Ascending aorta (tissue), 2 donors: ENCODE measurements at regions not wholly inside any gene's neighbourhood (a gene's known extent, or its start where the extent isn't known, plus 50 kb on each side); places are given as distances from the start of the nearest gene placed in this dataset.
A peak's percentile ranks its signal among the peaks of the same experiment; 100 is the strongest.

ENCODE experiments used
- DNase-seq, 2 donors: peaks; one replicate each; pipeline ENCODE4 v3.0.0-alpha.2; 2019; ENCODE audit warnings: low spot score in 2 of 2
- H3K27ac ChIP-seq, 2 donors: fragments of 200-600 bp; sonication (generic); one replicate each; pipeline ENCODE4 v1.5.1; 2016 to 2017; ENCODE audit warnings: mild to moderate bottlenecking in 1 of 2
- H3K27me3 ChIP-seq: fragments of 200-600 bp; sonication (generic); one replicate; pipeline ENCODE4 v1.5.1; 2017
- H3K36me3 ChIP-seq, 2 donors: fragments of 200-600 bp; sonication (generic); one replicate each; pipeline ENCODE4 v1.5.1; 2016
- H3K4me1 ChIP-seq, 2 donors: fragments of 200-600 bp; sonication (generic); one replicate each; pipeline ENCODE4 v1.5.1; 2016 to 2017; ENCODE audit warnings: mild to moderate bottlenecking in 1 of 2
- H3K4me3 ChIP-seq, 2 donors: fragments of 200-600 bp; sonication (generic); one replicate each; pipeline ENCODE4 v1.5.1; 2016 to 2017; ENCODE audit warnings: mild to moderate bottlenecking in 1 of 2
- H3K9me3 ChIP-seq, 2 donors: fragments of 200-600 bp; sonication (generic); one replicate each; pipeline ENCODE4 v1.5.1; 2016
- CTCF ChIP-seq, 3 experiments: fragments of 200-600 bp in 2 of 3; fragments of 450-650 bp in 1 of 3; sonication (generic) in 2 of 3; IDR thresholded peaks; one replicate each; pipeline ENCODE4 v1.5.1; 2016 to 2019; ENCODE audit warnings: antibody characterized with exemption in 3 of 3, mild to moderate bottlenecking in 1 of 3, moderate library complexity in 1 of 3
- intact Hi-C: fragments of 100-400 bp; cut with DNase I; formaldehyde crosslinking; loops from one replicate; pipeline ENCODE4 v1.15.1; 2023

GRCh38 chr1:221161571-221162041 lies 282.4 kb downstream of the HLX start:
- Histone ChIP-seq H3K27me3 (no peaks in the 10 kb centered on the region), H3K27ac (peak overlapping the region in 1 of 2 donors; percentile 26), H3K4me1 (no peaks in the 10 kb centered on the region), H3K36me3 (no peaks in the 10 kb centered on the region), H3K4me3 (no peak overlapping the region), H3K9me3 (no peaks in the 10 kb centered on the region)
- no peak for DNase-seq
- no peak for TF ChIP-seq CTCF (IDR thresholded peaks at IDR 0.05)
- intact Hi-C loops = no loop called here

GRCh38 chr1:221162352-221162751 lies 283.1 kb downstream of the HLX start:
- Histone ChIP-seq H3K4me1 (no peaks in the 10 kb centered on the region), H3K9me3 (no peaks in the 10 kb centered on the region), H3K27me3 (no peaks in the 10 kb centered on the region), H3K27ac (peak overlapping the region in 1 of 2 donors; percentile 26), H3K36me3 (no peaks in the 10 kb centered on the region), H3K4me3 (no peak overlapping the region)
- DNase-seq = no peak
- intact Hi-C loops = no loop called here
- no peak for TF ChIP-seq CTCF (IDR thresholded peaks at IDR 0.05)

- H3K27ac ChIP-seq = no peak overlapping the region
- no peaks in the 10 kb centered on the region for H3K9me3 ChIP-seq
- intact Hi-C loops = no loop called here
- no peaks in the 10 kb centered on the region for H3K4me1 ChIP-seq
- no peak for TF ChIP-seq CTCF (IDR thresholded peaks at IDR 0.05)
- H3K27me3 ChIP-seq = no peaks in the 10 kb centered on the region
- no peaks in the 10 kb centered on the region for H3K36me3 ChIP-seq
- no peak overlapping the region for H3K4me3 ChIP-seq
- no peak for DNase-seq
These were observed 283.7 kb downstream of the HLX start for GRCh38 chr1:221162939-221163338.

- intact Hi-C loops = no loop called here
- no peak for DNase-seq
- H3K27ac ChIP-seq = no peak overlapping the region
- H3K27me3 ChIP-seq = no peaks in the 10 kb centered on the region
- no peaks in the 10 kb centered on the region for H3K4me1 ChIP-seq
- H3K36me3 ChIP-seq = no peaks in the 10 kb centered on the region
- H3K9me3 ChIP-seq = no peaks in the 10 kb centered on the region
- H3K4me3 ChIP-seq = no peak overlapping the region
- no peak for TF ChIP-seq CTCF (IDR thresholded peaks at IDR 0.05)
These were observed 284.8 kb downstream of the HLX start for GRCh38 chr1:221164029-221164428.

GRCh38 chr1:221164951-221165838 lies 286.0 kb downstream of the HLX start:
- Histone ChIP-seq H3K36me3 (no peaks in the 10 kb centered on the region), H3K9me3 (no peaks in the 10 kb centered on the region), H3K27me3 (no peaks in the 10 kb centered on the region), H3K27ac (no peak overlapping the region), H3K4me1 (no peaks in the 10 kb centered on the region), H3K4me3 (no peak overlapping the region)
- DNase-seq = no peak
- intact Hi-C loops = no loop called here
- TF ChIP-seq CTCF (IDR thresholded peaks at IDR 0.05) = no peak
